ENCODE measurements at regions not wholly inside any gene's neighbourhood (a gene's known extent, or its start where the extent isn't known, plus 50 kb on each side); places are given as distances from the start of the nearest gene placed in this dataset.
"Not testable (repeated sequence)": the region's sequence is repeated elsewhere in the genome, so short reads cannot be mapped to it uniquely, and the experiment has no call there.

GRCh38 chr18:70822117-70822516, 533.3 kb downstream of the SOCS6 start:
- DNase-seq (ENCODE audit: low read depth): no peak

GRCh38 chr18:70808481-70809056, 519.7 kb downstream of the SOCS6 start:
- DNase-seq (ENCODE audit: low read depth): no peak

- DNase-seq (ENCODE audit: low read depth): peak; percentile 22
Measured at GRCh38 chr18:70781860-70782453, 493.1 kb downstream of the SOCS6 start.

GRCh38 chr18:70766254-70766653, 477.4 kb downstream of the SOCS6 start:
- DNase-seq (ENCODE audit: low read depth): not testable (repeated sequence)

GRCh38 chr18:70762812-70763211, 474.0 kb downstream of the SOCS6 start:
- no peak for DNase-seq (ENCODE audit: low read depth)

GRCh38 chr18:70758780-70759179, 469.9 kb downstream of the SOCS6 start:
- no peak for DNase-seq (ENCODE audit: low read depth)

GRCh38 chr18:70754486-70754885, 465.6 kb downstream of the SOCS6 start:
- no peak for DNase-seq (ENCODE audit: low read depth)

GRCh38 chr18:70732916-70733315, 444.1 kb downstream of the SOCS6 start:
- no peak for DNase-seq (ENCODE audit: low read depth)

- no peak for DNase-seq (ENCODE audit: low read depth)
Measured at GRCh38 chr18:70732188-70732587, 443.3 kb downstream of the SOCS6 start.

- no peak for DNase-seq (ENCODE audit: low read depth)
Measured at GRCh38 chr18:70720607-70721006, 431.8 kb downstream of the SOCS6 start.

- DNase-seq (ENCODE audit: low read depth): no peak
Measured at GRCh38 chr18:70709720-70710119, 420.9 kb downstream of the SOCS6 start.

- DNase-seq (ENCODE audit: low read depth): no peak
Measured at GRCh38 chr18:70709144-70709543, 420.3 kb downstream of the SOCS6 start.

GRCh38 chr18:70705831-70706416, 417.1 kb downstream of the SOCS6 start:
- no peak for DNase-seq (ENCODE audit: low read depth)

- no peak for DNase-seq (ENCODE audit: low read depth)
Measured at GRCh38 chr18:70700496-70700895, 411.7 kb downstream of the SOCS6 start.

- no peak for DNase-seq (ENCODE audit: low read depth)
Measured at GRCh38 chr18:70698574-70698973, 409.7 kb downstream of the SOCS6 start.

- no peak for DNase-seq (ENCODE audit: low read depth)
Measured at GRCh38 chr18:70693246-70693645, 404.4 kb downstream of the SOCS6 start.

- DNase-seq (ENCODE audit: low read depth): not testable (repeated sequence)
Measured at GRCh38 chr18:70689765-70690164, 400.9 kb downstream of the SOCS6 start.

- no peak for DNase-seq (ENCODE audit: low read depth)
Measured at GRCh38 chr18:70688286-70688685, 399.4 kb downstream of the SOCS6 start.

GRCh38 chr18:70684821-70685220, 396.0 kb downstream of the SOCS6 start:
- DNase-seq (ENCODE audit: low read depth): no peak

GRCh38 chr18:70683263-70683662, 394.4 kb downstream of the SOCS6 start:
- DNase-seq (ENCODE audit: low read depth): no peak

- DNase-seq (ENCODE audit: low read depth): no peak
Measured at GRCh38 chr18:70674896-70675295, 386.1 kb downstream of the SOCS6 start.

GRCh38 chr18:70673831-70674230, 385.0 kb downstream of the SOCS6 start:
- no peak for DNase-seq (ENCODE audit: low read depth)

- DNase-seq (ENCODE audit: low read depth): no peak
Measured at GRCh38 chr18:70672581-70672980, 383.7 kb downstream of the SOCS6 start.

All from ELR (cell line).